NCI-H1694 (cell line): ENCODE measurements at regions not wholly inside any gene's neighbourhood (a gene's known extent, or its start where the extent isn't known, plus 50 kb on each side); places are given as distances from the start of the nearest gene placed in this dataset.

Experiments used
- DNase-seq: peaks from one replicate; lab custom pipeline; 2025; lab: John Stamatoyannopoulos, UW

GRCh38 chr11:127411283-127411682, 410.7 kb upstream of the KIRREL3 start:
- DNase-seq = no peak

- no peak for DNase-seq
These were observed 394.5 kb upstream of the KIRREL3 start for GRCh38 chr11:127395034-127395433.

DNA sequence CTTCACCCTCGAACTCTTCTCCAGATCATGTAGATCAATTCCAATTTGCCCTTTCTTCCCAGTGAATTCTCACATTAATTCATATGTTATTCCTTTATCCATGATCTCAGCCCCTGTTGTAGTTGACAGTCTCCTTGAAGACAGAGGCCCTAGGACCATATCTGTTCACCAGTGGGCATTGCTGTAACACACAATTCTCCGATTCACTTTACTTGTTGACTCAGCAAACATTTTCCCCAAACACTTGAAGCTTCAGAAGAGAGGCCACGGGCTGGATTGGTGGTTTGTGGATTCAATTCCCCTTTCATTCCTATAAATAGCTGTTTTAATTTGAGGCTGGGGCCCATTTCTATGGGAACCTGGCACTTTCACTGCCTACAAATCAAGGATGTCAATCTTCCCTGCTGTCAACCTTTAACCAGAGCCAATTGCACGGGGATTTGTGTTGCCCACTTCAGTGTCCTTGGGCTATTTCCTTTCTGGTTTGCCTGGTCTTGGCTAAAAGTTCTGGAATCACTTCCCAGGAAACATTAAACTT, 393.0 kb upstream of the KIRREL3 start:
- no peak for DNase-seq

- DNase-seq = no peak
These were observed 392.0 kb upstream of the KIRREL3 start for GRCh38 chr11:127392575-127392974.

- no peak for DNase-seq
These were observed 389.9 kb upstream of the KIRREL3 start for GRCh38 chr11:127390465-127390864.

DNA sequence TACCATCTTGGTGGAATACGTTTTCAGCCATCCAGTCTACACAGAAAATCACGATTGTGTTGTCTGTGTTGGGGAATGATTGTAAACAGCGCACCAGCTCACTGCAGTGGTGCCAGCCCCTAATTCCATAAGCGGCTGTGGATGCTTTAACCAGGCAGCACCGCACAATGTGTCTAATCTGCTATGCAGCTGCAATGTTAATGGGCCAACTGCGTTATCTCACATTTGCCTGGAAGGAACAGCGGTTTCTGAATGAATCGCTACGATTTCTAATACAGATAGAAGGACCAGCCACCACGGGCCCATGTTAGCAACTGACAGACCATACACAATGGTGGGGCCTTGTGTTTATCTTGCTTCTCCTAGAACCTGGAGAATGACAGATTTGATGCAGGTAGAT, 384.5 kb upstream of the KIRREL3 start:
- no peak for DNase-seq

- DNase-seq = no peak
These were observed 382.5 kb upstream of the KIRREL3 start for GRCh38 chr11:127383026-127383425.

- DNase-seq = no peak
These were observed 380.7 kb upstream of the KIRREL3 start for GRCh38 chr11:127381247-127381646.

DNA sequence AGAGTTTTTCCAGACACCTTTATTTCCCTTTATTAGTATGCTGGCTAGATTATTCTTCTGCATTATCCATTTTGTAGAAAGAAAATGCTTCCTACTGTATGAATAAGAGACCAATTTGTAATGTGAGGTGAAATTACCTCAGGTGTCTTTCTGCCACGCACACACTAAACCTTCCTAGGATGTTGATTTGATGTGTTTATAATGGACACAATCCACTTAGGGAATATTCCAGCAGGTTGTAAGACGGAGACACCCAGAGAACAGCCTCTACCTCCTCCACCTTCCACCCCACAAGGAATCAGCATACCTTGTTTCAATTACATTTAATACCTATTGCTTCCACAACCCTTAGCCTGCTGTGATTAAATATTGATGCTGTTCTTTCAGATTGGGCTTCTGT, 379.1 kb upstream of the KIRREL3 start:
- DNase-seq = no peak

- no peak for DNase-seq
These were observed 375.7 kb upstream of the KIRREL3 start for GRCh38 chr11:127376301-127376700.

DNA sequence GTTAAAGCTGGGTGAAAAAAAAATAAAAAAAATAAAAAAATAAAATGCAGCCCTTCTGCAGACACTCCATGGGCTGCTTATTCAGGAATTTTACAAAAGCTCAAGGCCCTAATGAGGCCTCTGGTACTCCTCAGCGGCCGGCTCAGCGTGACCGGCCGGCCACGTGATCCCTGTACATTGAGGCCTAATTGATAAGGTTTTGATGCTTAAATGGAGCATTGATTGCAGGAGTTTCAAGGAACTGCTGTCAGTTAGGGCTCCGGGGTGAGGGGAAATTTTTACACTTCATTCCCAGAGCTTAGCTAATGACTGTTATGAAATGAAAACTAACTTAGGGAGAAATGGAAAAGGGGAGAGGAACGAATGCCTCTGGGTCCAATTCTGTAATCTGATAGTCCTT, 368.8 kb upstream of the KIRREL3 start:
- DNase-seq = no peak

DNA sequence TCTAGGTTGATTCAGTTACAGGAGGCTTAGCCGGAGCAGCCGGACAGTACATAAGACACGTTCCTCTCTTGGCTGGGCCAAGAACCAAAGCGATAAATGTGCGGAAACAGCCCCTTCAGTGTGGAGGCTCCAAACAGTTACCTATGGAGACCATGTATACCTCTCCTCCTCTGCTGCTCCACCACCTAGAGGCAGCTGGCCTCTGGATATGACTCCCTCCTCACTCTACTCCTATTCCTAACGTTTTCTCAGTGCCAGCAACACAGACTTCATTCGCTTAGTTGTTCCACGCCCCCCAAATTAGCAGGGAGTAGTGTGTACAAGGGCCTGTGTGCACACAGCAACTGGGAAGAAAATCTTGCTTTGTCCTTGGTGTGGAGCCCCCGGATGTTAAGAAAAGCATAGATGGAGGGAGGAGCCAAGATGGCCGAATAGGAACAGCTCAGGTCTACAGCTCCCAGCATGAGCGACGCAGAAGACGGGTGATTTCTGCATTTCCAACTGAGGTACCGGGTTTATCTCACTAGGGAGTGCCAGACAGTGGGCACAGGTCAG, 362.3 kb upstream of the KIRREL3 start:
- no peak for DNase-seq

GRCh38 chr11:127358160-127358559, 357.6 kb upstream of the KIRREL3 start:
- DNase-seq = no peak

GRCh38 chr11:127350476-127350875, 349.9 kb upstream of the KIRREL3 start:
- no peak for DNase-seq

DNA sequence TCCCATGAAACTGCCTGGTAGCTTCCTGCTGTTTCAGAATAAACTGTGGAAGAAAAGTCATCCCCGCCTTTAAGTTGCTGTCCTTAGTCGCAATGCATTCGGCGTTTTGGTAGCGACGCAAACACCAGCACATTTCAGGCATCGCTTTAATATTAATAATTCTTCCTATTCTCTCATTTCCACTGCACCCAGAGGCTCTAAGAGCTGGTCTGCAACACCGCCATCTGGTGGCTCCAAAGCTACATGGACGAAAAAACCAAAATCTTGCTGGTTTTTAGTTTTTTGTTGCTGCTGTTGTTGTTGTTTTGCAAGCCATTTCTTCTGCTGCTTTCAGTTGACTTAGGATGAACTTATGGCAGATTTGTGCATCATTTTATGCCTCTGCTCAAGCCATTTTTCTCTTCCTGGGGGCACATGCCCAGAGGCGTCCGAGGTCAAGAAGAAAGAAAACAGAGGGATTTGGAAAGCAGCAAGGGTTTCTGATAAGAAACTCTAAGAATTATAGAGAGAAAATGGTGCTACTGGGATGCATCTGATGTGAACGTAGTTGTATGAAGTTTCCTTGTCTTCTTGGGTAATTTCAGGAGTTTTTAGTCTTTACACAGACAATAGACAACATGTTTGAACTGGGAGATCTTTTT, 345.4 kb upstream of the KIRREL3 start:
- no peak for DNase-seq

- no peak for DNase-seq
These were observed 339.9 kb upstream of the KIRREL3 start for GRCh38 chr11:127340438-127340837.

DNA sequence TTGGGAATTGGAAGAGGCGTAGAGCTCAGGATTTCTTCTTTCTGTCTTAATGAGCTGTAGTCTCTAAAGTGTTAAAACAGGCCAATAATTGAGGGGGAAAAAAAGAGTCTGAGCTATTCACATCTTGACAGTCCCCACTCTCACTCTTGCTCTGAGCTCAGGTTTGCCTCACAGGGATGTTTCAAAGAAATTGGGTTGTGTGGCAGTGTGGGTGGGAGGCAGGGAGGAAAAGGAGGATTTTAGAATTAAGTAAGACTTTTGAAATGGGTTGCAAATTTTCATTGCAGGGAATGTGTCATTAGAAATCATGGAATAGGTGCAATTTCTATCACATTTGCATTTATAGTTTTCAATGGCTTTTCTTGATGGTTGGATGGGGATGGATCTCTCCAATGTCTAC, 338.8 kb upstream of the KIRREL3 start:
- DNase-seq = no peak

GRCh38 chr11:127338380-127339259, 338.1 kb upstream of the KIRREL3 start:
- no peak for DNase-seq

DNA sequence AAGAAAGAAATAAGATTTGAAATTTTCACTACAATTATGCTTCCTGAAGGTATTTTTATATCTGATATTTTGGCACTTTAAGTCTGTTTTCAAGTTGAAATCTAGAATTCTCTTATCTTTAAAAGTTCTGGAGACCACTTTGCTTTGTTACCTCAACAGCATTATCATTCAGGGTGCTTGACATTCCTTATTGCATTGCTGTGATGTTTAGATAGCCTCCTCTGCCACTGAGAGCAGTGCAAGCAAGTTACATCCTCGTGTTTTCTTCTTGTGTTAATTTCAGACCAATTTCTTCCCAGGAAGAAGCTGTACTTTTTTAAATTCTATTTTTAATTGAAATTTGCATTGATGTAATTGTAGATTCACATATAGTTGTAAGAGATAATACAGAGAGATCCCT, 333.9 kb upstream of the KIRREL3 start:
- DNase-seq = no peak

DNA sequence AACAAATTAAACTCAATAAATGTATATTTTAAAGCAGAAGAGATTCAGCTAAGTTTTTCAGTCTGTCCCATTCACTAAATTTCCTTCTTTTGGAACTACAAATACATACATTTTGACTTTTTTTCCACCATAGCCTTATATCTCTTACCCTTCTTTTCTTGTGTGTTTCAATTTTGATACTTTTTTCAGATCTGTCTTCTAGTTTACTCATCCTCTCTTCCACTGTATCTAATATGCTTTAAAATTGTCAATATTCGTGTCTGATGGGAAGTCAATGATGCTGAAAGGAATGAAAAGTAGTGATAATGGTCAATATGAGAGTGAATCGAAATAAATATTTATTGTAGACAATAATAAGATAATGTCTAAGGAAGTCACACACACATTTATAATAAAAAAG, 332.3 kb upstream of the KIRREL3 start:
- DNase-seq = no peak

DNA sequence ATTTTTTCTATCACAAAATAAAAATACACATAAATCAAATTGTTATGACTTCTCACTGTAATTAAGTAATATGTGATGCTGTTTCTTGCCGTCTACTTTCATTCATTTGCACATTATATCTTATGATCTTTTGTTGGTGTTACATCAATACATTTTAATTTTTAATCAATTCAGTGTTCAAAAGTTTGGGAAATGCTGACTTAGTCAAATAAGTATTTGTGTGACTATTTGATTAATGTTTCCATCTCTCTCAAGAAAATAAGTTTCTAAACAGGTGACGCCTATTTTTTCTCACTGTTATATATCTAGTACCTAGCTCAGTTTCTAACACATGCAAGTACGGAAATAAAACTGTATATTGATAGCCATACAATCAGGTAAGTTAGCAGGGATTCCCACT, 329.5 kb upstream of the KIRREL3 start:
- DNase-seq = no peak

GRCh38 chr11:127308291-127308690, 307.7 kb upstream of the KIRREL3 start:
- no peak for DNase-seq

DNA sequence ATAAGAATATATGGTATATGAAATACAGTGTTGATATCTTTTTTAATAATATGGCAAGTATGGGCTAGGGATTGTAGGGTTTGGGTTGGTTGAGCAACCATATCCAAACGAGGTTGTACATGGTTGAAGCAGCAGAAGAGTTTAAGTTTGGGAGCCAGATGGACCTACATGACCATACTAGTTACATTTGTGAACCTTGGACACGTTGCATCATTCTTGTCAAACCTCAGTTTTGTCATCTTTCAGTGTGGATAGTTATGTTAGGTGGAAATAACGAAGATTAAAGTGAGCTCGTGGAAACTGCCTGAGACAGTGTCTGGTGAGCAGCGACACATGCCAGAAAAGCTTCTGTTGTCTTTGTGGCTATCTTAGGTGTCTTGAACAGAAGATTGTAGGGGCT, 307.1 kb upstream of the KIRREL3 start:
- no peak for DNase-seq
